H9 (cell line): ENCODE measurements at regions not wholly inside any gene's neighbourhood (a gene's known extent, or its start where the extent isn't known, plus 50 kb on each side); places are given as distances from the start of the nearest gene placed in this dataset.

Experiments used
- DNase-seq: peaks from one replicate; pipeline ENCODE4 v3.0.0-alpha.2; 2017
- H2AFZ ChIP-seq: one replicate; pipeline ENCODE4 v1.6.1; 2013; ENCODE audit warnings: mild to moderate bottlenecking, low read length, control low read depth, moderate library complexity
- H2AK5ac ChIP-seq: 2 replicates; pipeline ENCODE4 v1.6.1; 2013; ENCODE audit warnings: low read length, control low read depth, mixed read lengths; ENCODE audit not compliant: insufficient read length
- H2BK120ac ChIP-seq: one replicate; pipeline ENCODE4 v1.6.1; 2013; ENCODE audit warnings: low read depth, mild to moderate bottlenecking, low read length, control low read depth, inconsistent platforms; ENCODE audit not compliant: poor library complexity, severe bottlenecking
- H2BK12ac ChIP-seq: 2 replicates; pipeline ENCODE4 v1.6.1; 2013; ENCODE audit warnings: low read length, control low read depth, mixed read lengths, low read depth; ENCODE audit not compliant: insufficient read length
- H2BK15ac ChIP-seq: 2 replicates; pipeline ENCODE4 v1.6.1; 2013; ENCODE audit warnings: low read depth, low read length, control low read depth
- H2BK20ac ChIP-seq: one replicate; pipeline ENCODE4 v1.6.1; 2013; ENCODE audit warnings: low read depth, mild to moderate bottlenecking, low read length, control low read depth, inconsistent platforms; ENCODE audit not compliant: poor library complexity, severe bottlenecking
- H2BK5ac ChIP-seq: 2 replicates; pipeline ENCODE4 v1.6.1; 2013; ENCODE audit warnings: low read length, control low read depth, mixed read lengths; ENCODE audit not compliant: insufficient read length
- H3K14ac ChIP-seq: 2 replicates; pipeline ENCODE4 v1.6.1; 2013; ENCODE audit warnings: low read length, control low read depth; ENCODE audit not compliant: insufficient read depth
- H3K18ac ChIP-seq: 2 replicates; pipeline ENCODE4 v1.6.1; 2013; ENCODE audit warnings: low read depth, mild to moderate bottlenecking, mixed read lengths, low read length, control low read depth; ENCODE audit not compliant: insufficient read length
- H3K23ac ChIP-seq: 2 replicates; pipeline ENCODE4 v1.6.1; 2013; ENCODE audit warnings: low read length, control low read depth, mixed read lengths, low read depth; ENCODE audit not compliant: insufficient read length
- H3K23me2 ChIP-seq: 2 replicates; pipeline ENCODE4 v1.6.1; 2013; ENCODE audit warnings: low read depth, mild to moderate bottlenecking, mixed read lengths, low read length, control low read depth; ENCODE audit not compliant: insufficient read length, poor library complexity, severe bottlenecking
- H3K27ac ChIP-seq: 2 replicates; pipeline ENCODE4 v1.5.1; 2013; ENCODE audit warnings: low read length, control low read depth, mixed read lengths, low read depth; ENCODE audit not compliant: insufficient read length
- H3K27me3 ChIP-seq: 2 replicates; pipeline ENCODE4 v1.6.1; 2013; ENCODE audit warnings: low read length, control low read depth, inconsistent platforms; ENCODE audit not compliant: insufficient read depth
- H3K4ac ChIP-seq: 2 replicates; pipeline ENCODE4 v1.6.1; 2013; ENCODE audit warnings: low read depth, mild to moderate bottlenecking, control low read depth, inconsistent platforms, low read length, moderate library complexity
- H3K4me1 ChIP-seq: 2 replicates; pipeline ENCODE4 v1.6.1; 2013; ENCODE audit warnings: low read length, control low read depth, inconsistent platforms; ENCODE audit not compliant: insufficient read depth
- H3K4me2 ChIP-seq: 2 replicates; pipeline ENCODE4 v1.6.1; 2013; ENCODE audit warnings: low read length, control low read depth, mixed read lengths; ENCODE audit not compliant: insufficient read length, insufficient read depth
- H3K56ac ChIP-seq: 2 replicates; pipeline ENCODE4 v1.6.1; 2013; ENCODE audit warnings: low read depth, mild to moderate bottlenecking, mixed read lengths, low read length, control low read depth; ENCODE audit not compliant: insufficient read length
- H3K79me1 ChIP-seq: 2 replicates; pipeline ENCODE4 v1.6.1; 2013; ENCODE audit warnings: low read depth, mild to moderate bottlenecking, moderate library complexity, low read length, control low read depth, inconsistent platforms; ENCODE audit not compliant: insufficient read depth, poor library complexity, severe bottlenecking
- H3K79me2 ChIP-seq: 2 replicates; pipeline ENCODE4 v1.6.1; 2013; ENCODE audit warnings: low read length, control low read depth, inconsistent platforms; ENCODE audit not compliant: insufficient read depth
- H3K9ac ChIP-seq: 2 replicates; pipeline ENCODE4 v1.6.1; 2013; ENCODE audit warnings: low read length, control low read depth, mixed read lengths; ENCODE audit not compliant: insufficient read length; ENCODE audit errors: extremely low read depth
- H3K9me3 ChIP-seq: one replicate; pipeline ENCODE4 v1.6.1; 2013; ENCODE audit warnings: low read depth, low read length, inconsistent platforms; ENCODE audit not compliant: control insufficient read depth
- H3T11ph ChIP-seq: one replicate; pipeline ENCODE4 v1.6.1; 2013; ENCODE audit warnings: mild to moderate bottlenecking, low read length, control low read depth, inconsistent platforms
- H4K20me1 ChIP-seq: one replicate; pipeline ENCODE4 v1.6.1; 2013; ENCODE audit not compliant: control insufficient read depth, insufficient read length, insufficient read depth
- H4K5ac ChIP-seq: 2 replicates; pipeline ENCODE4 v1.6.1; 2013; ENCODE audit warnings: low read depth, mild to moderate bottlenecking, mixed read lengths, low read length, control low read depth; ENCODE audit not compliant: insufficient read length
- H4K8ac ChIP-seq: replicated peaks from 2 replicates; pipeline ENCODE4 v1.6.1; 2013; ENCODE audit warnings: low read length, control low read depth, mixed read lengths, low read depth; ENCODE audit not compliant: insufficient read length
- H4K91ac ChIP-seq: 2 replicates; pipeline ENCODE4 v1.6.1; 2013; ENCODE audit warnings: low read depth, mild to moderate bottlenecking, moderate library complexity, mixed read lengths, low read length, control low read depth; ENCODE audit not compliant: insufficient read length
- H3K27ac Mint-ChIP-seq, 3 experiments: 2 replicates in 2 of 3; 3 replicates in 1 of 3; pipeline ENCODE4 v1.8.0; 2020 to 2021; ENCODE audit warnings: mixed read lengths in 3 of 3, mild to moderate bottlenecking in 1 of 3, moderate library complexity in 1 of 3
- H3K27me3 Mint-ChIP-seq: 2 replicates; pipeline ENCODE4 v1.8.0; 2021; ENCODE audit warnings: low read depth, mild to moderate bottlenecking, moderate library complexity, mixed read lengths
- H3K36me3 Mint-ChIP-seq, 3 experiments: 2 replicates in 2 of 3; 3 replicates in 1 of 3; pipeline ENCODE4 v1.8.0; 2020 to 2021; ENCODE audit warnings: low read depth in 3 of 3, mixed read lengths in 3 of 3; ENCODE audit not compliant: insufficient read depth in 1 of 3
- H3K4me1 Mint-ChIP-seq, 2 experiments: 2 replicates each; pipeline ENCODE4 v1.8.0; 2020; ENCODE audit warnings: mixed read lengths in 2 of 2
- H3K4me3 Mint-ChIP-seq, 2 experiments: 2 replicates in 1 of 2; 3 replicates in 1 of 2; pipeline ENCODE4 v1.8.0; 2020 to 2021; ENCODE audit warnings: mild to moderate bottlenecking in 2 of 2, mixed read lengths in 2 of 2, moderate library complexity in 1 of 2
- H3K9me3 Mint-ChIP-seq, 2 experiments: 2 replicates in 1 of 2; 3 replicates in 1 of 2; pipeline ENCODE4 v1.8.0; 2020; ENCODE audit warnings: mild to moderate bottlenecking in 2 of 2, mixed read lengths in 2 of 2, moderate library complexity in 1 of 2
- WGBS: extraction: QIAGEN DNeasy Blood & Tissue Kit; methylation state at CpG from one replicate; pipeline ENCODE4 v1.1.7; 2013; ENCODE audit warnings: missing lambda C conversion rate, low lambda C conversion rate, mixed read lengths; ENCODE audit not compliant: insufficient read length; ENCODE audit errors: extremely low coverage; 5-methylcytosine and 5-hydroxymethylcytosine counted together
- TF ChIP-seq, protein P1 (sequence below): fragments of 200-600 bp; sonication (generic); conservative IDR thresholded peaks from 3 replicates; pipeline ENCODE4 v1.8.0; 2021; ENCODE audit warnings: antibody characterized with exemption, mild to moderate bottlenecking

DNA sequence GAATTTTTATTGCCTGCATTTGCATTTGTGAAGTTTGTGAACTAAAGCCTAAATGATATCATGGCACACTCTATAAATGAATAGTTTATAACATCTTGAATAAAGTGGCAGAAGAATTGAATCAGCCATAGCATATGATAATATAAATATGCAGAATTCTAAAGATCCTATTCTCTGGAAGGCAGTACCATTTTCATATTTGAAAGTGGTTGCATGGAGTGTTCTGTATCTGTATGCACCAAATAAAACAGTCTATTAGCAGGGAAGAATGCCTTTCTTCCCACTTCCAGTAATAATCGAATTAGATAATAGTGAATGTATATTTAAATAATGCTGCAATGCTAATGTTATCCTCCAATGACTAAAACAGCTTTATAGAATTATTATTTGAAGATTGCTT, 57.9 kb upstream of the TRIM67 start:
- Histone ChIP-seq H2BK120ac (no peak overlapping the region), H3K56ac (no peak overlapping the region), H3K4ac (no peak overlapping the region), H2BK5ac (no peak overlapping the region), H3K23ac (no peak overlapping the region), H2BK15ac (no peak overlapping the region), H3K23me2 (no peaks in the 10 kb centered on the region), H2BK20ac (no peak overlapping the region), H4K20me1 (no peaks in the 10 kb centered on the region), H4K5ac (no peak overlapping the region), H4K91ac (no peak overlapping the region), H3K9me3 (no peaks in the 10 kb centered on the region), H2BK12ac (no peak overlapping the region), H3K79me1 (no peaks in the 10 kb centered on the region), H3K27ac (no peak overlapping the region), H2AFZ (no peak overlapping the region), H2AK5ac (no peak overlapping the region), H3K14ac (no peak overlapping the region), H3K4me1 (no peaks in the 10 kb centered on the region), H3K18ac (no peak overlapping the region), H3K27me3 (no peaks in the 10 kb centered on the region), H3K4me2 (no peak overlapping the region), H3K79me2 (no peaks in the 10 kb centered on the region), H4K8ac (no peak overlapping the region), H3K9ac (no peak overlapping the region), H3T11ph (no peak overlapping the region)
- H3K4me1 Mint-ChIP-seq, result peaks cover 0 to 11% of the 10 kb centered on the region in 2 experiments
- H3K9me3 Mint-ChIP-seq, result no peaks in the 10 kb centered on the region
- H3K4me3 Mint-ChIP-seq, result no peak overlapping the region
- no peak overlapping the region for H3K27ac Mint-ChIP-seq
- TF ChIP-seq, protein P1, sequence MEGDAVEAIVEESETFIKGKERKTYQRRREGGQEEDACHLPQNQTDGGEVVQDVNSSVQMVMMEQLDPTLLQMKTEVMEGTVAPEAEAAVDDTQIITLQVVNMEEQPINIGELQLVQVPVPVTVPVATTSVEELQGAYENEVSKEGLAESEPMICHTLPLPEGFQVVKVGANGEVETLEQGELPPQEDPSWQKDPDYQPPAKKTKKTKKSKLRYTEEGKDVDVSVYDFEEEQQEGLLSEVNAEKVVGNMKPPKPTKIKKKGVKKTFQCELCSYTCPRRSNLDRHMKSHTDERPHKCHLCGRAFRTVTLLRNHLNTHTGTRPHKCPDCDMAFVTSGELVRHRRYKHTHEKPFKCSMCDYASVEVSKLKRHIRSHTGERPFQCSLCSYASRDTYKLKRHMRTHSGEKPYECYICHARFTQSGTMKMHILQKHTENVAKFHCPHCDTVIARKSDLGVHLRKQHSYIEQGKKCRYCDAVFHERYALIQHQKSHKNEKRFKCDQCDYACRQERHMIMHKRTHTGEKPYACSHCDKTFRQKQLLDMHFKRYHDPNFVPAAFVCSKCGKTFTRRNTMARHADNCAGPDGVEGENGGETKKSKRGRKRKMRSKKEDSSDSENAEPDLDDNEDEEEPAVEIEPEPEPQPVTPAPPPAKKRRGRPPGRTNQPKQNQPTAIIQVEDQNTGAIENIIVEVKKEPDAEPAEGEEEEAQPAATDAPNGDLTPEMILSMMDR, result no peak
- H3K27me3 Mint-ChIP-seq, result peaks cover 75% of the 10 kb centered on the region
- no peak for DNase-seq
- H3K36me3 Mint-ChIP-seq, result no peaks in the 10 kb centered on the region
- WGBS, result no CpG with 5 or more reads among the region's 1 CpG
